GM12875 (cell line): ENCODE measurements at regions not wholly inside any gene's neighbourhood (a gene's known extent, or its start where the extent isn't known, plus 50 kb on each side); places are given as distances from the start of the nearest gene placed in this dataset.

Source experiments
- H3K4me3 ChIP-seq: one replicate; pipeline ENCODE4 v1.5.1; 2011; ENCODE audit warnings: low read depth, low read length, control low read depth
- TF ChIP-seq, protein P1 (sequence below): IDR thresholded peaks from 2 replicates; pipeline ENCODE4 v1.5.1; 2011; ENCODE audit warnings: low read depth, mild to moderate bottlenecking, control low read depth, inconsistent platforms, low read length, moderate library complexity, borderline replicate concordance; ENCODE audit not compliant: insufficient read depth

DNA sequence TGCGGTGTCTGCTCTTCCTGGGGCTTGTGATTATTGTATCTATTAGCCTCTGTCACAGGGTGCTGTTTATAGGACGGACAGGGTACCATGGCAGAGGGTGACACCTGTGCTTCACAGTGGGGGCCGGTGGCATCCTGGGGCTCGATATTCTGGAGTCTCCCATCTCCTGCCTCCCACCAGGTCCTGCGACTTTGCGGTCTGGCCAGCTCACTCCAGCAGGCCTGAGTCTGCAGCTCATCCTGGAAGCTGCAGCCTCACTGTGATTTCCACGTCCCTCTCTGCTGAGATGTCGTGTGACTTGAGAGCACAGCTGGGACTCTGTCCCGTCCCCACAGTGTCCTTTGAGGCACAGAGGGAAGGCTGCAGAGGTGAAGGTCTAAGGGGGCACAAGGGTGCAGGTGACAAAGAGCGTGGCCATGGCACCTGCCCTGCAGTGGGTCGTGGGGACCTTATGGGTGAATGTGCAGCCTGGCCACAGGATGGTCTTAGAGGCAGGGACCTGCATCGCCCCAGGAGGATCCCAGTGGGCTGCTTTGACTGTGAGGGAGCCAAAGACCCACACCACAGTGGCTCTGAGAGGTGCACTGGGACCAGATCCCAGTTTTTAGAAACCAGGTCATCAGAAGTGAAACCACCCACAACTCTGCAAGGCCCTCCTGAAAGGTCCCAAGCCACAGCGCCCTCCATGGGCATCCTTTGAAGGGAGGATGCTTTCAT lies 172.8 kb downstream of the KLF13 start:
- TF ChIP-seq, protein P1, sequence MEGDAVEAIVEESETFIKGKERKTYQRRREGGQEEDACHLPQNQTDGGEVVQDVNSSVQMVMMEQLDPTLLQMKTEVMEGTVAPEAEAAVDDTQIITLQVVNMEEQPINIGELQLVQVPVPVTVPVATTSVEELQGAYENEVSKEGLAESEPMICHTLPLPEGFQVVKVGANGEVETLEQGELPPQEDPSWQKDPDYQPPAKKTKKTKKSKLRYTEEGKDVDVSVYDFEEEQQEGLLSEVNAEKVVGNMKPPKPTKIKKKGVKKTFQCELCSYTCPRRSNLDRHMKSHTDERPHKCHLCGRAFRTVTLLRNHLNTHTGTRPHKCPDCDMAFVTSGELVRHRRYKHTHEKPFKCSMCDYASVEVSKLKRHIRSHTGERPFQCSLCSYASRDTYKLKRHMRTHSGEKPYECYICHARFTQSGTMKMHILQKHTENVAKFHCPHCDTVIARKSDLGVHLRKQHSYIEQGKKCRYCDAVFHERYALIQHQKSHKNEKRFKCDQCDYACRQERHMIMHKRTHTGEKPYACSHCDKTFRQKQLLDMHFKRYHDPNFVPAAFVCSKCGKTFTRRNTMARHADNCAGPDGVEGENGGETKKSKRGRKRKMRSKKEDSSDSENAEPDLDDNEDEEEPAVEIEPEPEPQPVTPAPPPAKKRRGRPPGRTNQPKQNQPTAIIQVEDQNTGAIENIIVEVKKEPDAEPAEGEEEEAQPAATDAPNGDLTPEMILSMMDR = no peak
- H3K4me3 ChIP-seq = no peak overlapping the region

DNA sequence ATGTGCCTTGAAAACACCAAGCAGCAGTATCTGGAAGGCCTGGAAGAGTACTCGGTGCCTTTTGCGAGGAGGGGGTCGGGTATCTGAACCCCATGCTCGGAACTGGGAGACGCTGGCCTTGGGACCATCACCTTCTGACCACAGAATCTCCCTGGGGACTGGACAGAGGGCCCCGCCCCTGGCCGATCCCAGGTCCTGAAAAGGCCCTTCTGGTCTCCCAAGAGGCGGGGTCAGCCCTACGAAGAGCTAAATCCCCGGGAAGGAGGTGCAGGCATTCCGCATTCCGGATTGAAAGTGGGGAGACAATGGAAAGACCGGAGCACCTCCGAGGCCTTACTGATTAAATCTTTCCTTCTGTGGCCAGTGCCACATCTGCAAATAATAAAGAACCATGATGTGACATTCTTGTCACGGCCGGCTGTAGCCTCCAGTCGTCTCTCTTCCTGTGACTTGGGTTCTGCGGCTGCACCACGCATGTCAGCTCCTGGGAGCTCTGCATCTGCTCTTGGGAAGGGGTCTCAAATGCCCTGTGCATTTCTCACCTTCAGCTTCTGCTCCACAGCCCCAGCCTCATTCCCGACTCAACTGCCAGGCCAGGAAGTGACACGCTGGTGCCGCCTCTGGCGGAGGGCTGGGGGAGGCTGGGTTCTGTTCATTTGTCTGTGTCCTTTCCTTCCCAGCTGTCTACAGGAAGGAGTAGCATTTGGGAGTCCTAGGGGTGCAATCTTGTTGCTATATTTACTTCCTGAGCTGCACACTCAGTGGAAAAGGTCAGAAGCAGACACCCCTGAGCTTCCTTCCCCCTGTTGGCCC lies 173.5 kb downstream of the KLF13 start:
- TF ChIP-seq, protein P1 = no peak

DNA sequence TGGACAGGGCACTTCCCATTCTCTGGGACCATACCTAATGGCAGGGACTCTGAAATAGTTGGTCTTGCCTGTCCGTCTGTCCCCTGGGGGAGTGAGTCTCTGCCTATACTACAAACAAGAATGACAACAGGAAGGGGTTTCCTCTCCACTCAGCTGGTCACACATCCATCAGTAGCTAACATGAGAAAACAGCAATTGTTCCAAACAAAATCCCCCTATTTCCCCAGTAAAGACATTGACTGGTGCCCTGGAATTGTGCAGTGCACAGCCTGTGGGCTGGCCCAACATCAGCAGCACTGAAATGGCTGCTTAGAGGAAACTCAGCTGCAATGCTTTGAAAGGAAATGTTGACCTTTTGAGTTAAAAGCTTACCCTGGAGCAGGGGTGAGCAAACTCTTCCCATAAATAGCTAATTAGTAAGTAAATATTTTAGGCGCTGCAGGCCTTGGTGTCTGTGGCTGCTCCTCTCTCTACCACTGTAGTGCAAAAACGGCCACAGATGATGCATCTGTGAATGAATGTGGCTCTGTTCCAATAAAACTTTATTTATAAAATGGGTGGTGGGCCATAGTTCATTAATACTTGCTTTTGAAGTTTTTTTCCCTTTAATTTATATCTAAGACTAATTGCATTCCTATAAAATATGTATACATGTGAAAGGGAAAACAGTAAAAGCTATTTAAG lies 174.3 kb downstream of the KLF13 start:
- TF ChIP-seq, protein P1 = no peak
- no peak overlapping the region for H3K4me3 ChIP-seq

More for the DNA sequence above, 173.5 kb downstream of the KLF13 start:
- no peak overlapping the region for H3K4me3 ChIP-seq

DNA sequence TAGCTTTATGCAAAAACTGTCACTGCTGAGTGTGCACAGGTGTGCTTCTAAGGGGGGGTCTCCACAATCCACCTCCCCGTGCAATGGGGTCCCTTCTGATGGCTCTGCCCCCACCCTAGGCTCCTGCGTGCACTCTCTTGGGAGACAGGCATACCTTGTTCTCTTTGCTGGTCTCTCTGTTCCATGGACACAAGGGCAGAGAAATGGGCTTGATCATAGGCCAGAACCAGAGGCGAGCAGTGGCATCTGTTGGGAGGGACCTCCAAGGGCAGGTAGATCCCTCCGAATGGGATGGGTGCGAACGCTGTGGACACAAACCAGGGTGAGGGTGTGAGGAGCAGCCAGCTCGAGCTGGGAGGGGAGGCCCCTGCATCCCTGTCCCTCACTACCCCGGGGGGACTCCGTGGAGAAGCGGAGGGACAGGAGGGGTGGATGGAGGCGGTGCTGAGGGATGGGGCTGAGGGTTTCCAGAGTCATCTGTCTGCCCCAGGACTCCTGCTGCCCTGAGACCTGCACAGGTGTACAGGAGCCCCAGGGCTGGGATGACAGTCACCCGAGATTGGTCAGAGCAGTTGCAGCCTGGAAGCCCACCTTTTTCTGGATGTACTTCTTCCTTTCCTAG lies 175.0 kb downstream of the KLF13 start:
- H3K4me3 ChIP-seq = no peak overlapping the region
- TF ChIP-seq, protein P1 = no peak

DNA sequence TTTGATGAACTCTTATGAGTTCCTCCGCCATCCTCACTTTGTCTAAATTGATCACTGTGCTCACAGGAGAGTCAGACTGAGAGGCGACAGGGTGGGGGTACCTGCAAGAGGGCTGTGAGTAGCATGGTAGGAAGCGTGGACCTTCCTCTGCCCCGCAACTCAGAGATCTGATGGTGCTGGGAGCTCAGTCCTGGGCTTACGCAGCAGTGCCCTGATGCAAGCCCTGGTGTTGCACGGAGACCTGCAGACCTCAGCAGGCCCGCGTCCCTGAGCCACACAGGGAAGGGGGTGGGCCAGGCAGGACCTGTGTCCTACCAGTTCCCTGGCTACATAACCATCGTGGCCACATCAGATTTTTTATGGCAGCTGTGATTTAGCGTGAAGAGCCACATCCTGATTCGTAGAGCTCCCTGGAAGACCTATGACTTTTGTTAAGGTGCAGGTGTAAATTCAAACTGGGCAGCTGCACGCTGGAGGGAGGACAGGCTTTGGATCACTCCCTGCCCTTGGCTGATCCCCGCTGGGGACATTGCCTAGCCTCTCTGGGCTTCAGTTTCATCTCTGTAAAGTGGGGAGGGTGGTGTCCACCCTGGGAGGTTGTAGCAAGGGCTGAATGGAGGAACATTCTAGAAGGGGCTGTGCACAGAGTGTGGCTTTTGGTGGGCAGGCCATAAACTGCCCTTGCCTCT lies 176.1 kb downstream of the KLF13 start:
- no peak overlapping the region for H3K4me3 ChIP-seq
- TF ChIP-seq, protein P1 = no peak

DNA sequence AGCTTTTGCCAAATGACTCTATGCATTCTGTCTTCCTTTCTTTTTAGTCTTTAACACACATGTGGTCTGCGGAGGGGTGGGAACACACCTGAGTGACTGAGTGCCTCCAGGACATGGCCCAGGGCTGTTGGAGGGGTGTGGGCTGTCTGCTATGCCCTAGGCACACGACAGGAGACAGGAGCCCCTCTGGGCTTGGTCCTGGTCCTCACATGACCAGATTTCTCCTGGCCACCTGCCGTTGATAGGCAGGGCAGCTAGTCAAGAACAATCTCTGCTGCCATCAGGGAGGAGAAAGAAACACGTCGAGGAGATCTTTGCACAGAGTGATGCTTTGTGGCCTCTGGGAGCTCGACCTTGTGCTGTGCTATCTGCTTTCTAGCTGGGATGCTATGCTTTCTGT lies 176.6 kb downstream of the KLF13 start:
- H3K4me3 ChIP-seq = no peak overlapping the region
- TF ChIP-seq, protein P1 = no peak
